ENCODE measurements at regions not wholly inside any gene's neighbourhood (a gene's known extent, or its start where the extent isn't known, plus 50 kb on each side); places are given as distances from the start of the nearest gene placed in this dataset.

GRCh38 chr16:14362774-14363371 is 267.2 kb downstream of the PARN start:
- Histone ChIP-seq H3K27me3 (no peaks in the 10 kb centered on the region), H3K36me3 (no peaks in the 10 kb centered on the region), H3K4me3 (peak overlapping the region in 2 of 4 donors; percentile 16 to 40), H3K27ac (peak overlapping the region in 1 of 4 donors; percentile 23), H3K4me1 (peaks cover 15 to 53% (median 20%) of the 10 kb centered on the region in 3 donors), H3K9me3 (no peaks in the 10 kb centered on the region)
- no peak for DNase-seq
- intact Hi-C loops (cut with DNase I), result no loop called here
- 55 to 67% methylated on average over 10 to 20 of the region's 20 CpGs for WGBS, 2 donors
- no peak for TF ChIP-seq POLR2A (IDR thresholded peaks at IDR 0.05)
- no peak for TF ChIP-seq CTCF (IDR thresholded peaks at IDR 0.05)

- no peak overlapping the region for H3K4me3 ChIP-seq
- no peaks in the 10 kb centered on the region for H3K9me3 ChIP-seq
- peak overlapping the region in 3 of 4 donors; percentile 16 to 48 (median 26) for H3K27ac ChIP-seq
- intact Hi-C loops (cut with DNase I), result no loop called here
- WGBS, 2 donors, result 83 to 84% methylated on average over 7 of the region's 8 CpGs
- no peaks in the 10 kb centered on the region for H3K36me3 ChIP-seq
- TF ChIP-seq CTCF (IDR thresholded peaks at IDR 0.05) (no peak), POLR2A (IDR thresholded peaks at IDR 0.05) (no peak)
- DNase-seq, result no peak
- H3K4me1 ChIP-seq, result peaks cover 15 to 60% (median 20%) of the 10 kb centered on the region in 3 donors
- H3K27me3 ChIP-seq, result no peaks in the 10 kb centered on the region
Observed at GRCh38 chr16:14360326-14361037, 269.6 kb downstream of the PARN start.

DNA sequence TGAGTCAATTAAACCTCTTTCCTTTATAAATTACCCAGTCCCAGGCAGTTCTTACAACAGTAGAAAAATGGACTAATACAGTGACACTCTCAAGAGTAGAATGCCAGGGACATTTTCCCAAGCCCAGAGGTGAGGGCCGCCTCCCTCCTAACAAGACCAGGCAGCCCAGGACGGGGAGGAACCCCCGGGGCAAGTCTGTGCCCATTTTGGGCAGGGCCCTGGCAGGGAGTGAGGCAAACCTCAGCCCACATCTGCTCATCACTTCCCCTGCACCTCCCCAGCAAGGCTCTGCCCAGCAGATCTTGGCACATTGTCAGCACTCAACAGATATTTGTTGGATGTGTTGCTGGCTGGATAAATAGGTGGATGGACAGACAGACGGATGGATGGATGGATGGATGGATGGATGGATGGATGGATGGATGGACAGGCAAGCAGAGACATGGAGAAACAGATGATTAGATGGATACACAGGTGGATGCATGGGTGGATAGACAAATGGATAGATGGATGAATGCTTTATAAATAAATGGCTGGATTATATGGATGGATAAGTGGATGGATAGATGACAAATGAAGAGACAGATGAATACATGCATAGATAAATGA is 271.3 kb downstream of the PARN start:
- 35 to 45% methylated on average over 4 of the region's 4 CpGs for WGBS, 2 donors
- intact Hi-C loops (cut with DNase I), result no loop called here
- Histone ChIP-seq H3K4me1 (peaks cover 13 to 57% (median 13%) of the 10 kb centered on the region in 3 donors), H3K9me3 (no peaks in the 10 kb centered on the region), H3K36me3 (no peaks in the 10 kb centered on the region), H3K27me3 (no peaks in the 10 kb centered on the region), H3K27ac (peak overlapping the region in 3 of 4 donors; percentile 52 to 67 (median 60)), H3K4me3 (no peak overlapping the region)
- no peak for DNase-seq
- TF ChIP-seq POLR2A (IDR thresholded peaks at IDR 0.05) (no peak), CTCF (IDR thresholded peaks at IDR 0.05) (no peak)

DNA sequence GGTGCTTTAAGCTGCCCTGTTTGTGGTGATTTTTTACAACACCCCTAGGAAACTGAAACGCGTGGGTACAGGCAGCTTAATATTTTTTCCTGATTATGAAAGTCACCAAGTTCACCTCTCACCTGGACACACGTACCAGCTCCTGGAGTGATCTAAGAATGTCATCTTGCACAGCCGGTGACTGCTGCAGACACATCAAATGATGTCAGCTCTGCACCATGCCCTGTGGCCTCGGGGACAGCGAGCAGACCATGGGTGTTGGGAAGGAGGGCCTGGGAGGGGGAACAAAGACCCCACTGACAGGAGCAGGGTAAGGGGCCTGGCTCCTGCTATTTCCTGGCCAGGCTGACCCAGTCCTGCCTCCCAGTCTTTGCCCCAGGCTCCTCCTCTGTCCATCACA is 272.7 kb downstream of the PARN start:
- Histone ChIP-seq H3K4me1 (peaks cover 13 to 49% (median 13%) of the 10 kb centered on the region in 3 donors), H3K36me3 (no peaks in the 10 kb centered on the region), H3K27ac (peak overlapping the region in 1 of 4 donors; percentile 60), H3K27me3 (no peaks in the 10 kb centered on the region), H3K9me3 (no peaks in the 10 kb centered on the region), H3K4me3 (no peak overlapping the region)
- intact Hi-C loops (cut with DNase I), result no loop called here
- no peak for DNase-seq
- TF ChIP-seq POLR2A (IDR thresholded peaks at IDR 0.05) (no peak), CTCF (IDR thresholded peaks at IDR 0.05) (no peak)
- WGBS, 2 donors, result 85 to 93% methylated on average over 4 to 6 of the region's 6 CpGs

DNA sequence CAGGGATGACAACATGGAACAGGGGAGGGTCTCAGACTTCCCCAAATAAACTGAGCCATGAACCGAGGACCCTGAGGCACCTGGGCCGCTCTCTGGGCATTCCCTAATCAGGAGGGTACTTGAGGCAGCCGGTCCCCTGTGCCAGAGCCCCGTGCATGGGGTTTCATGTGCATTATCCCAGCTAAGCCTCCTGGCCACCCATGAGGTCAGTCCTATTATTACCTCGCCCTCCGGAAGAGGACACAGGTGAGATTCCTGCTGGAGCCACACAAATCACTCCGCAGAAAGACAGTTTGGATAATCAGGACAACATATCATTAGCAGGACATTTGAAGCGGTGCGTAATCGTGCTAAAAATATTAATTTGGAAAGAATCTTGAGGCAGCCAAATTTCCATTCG is 274.0 kb downstream of the PARN start:
- no peak overlapping the region for H3K4me3 ChIP-seq
- H3K9me3 ChIP-seq, result no peaks in the 10 kb centered on the region
- no peak overlapping the region for H3K27ac ChIP-seq
- H3K4me1 ChIP-seq, result peaks cover 13 to 50% (median 13%) of the 10 kb centered on the region in 3 donors
- no peak for DNase-seq
- TF ChIP-seq CTCF (IDR thresholded peaks at IDR 0.05) (no peak), POLR2A (IDR thresholded peaks at IDR 0.05) (no peak)
- no peaks in the 10 kb centered on the region for H3K27me3 ChIP-seq
- no peaks in the 10 kb centered on the region for H3K36me3 ChIP-seq
- intact Hi-C loops (cut with DNase I), result no loop called here
- WGBS, 2 donors, result 86 to 91% methylated on average over 11 of the region's 11 CpGs
